ENCODE measurements at regions not wholly inside any gene's neighbourhood (a gene's known extent, or its start where the extent isn't known, plus 50 kb on each side); places are given as distances from the start of the nearest gene placed in this dataset.

- ChIA-PET POLR2A (no interaction called here), CTCF (no interaction called here)
- 4% methylated on average over 3 of the region's 3 CpGs for WGBS (ENCODE audit: missing lambda C conversion rate)
- no peak overlapping the region for H3K4me3 ChIP-seq
- H3K27ac ChIP-seq: no peak overlapping the region
- DNase-seq (ENCODE audit: low read depth in 1 of 2, low spot score in 1 of 2): no peak
- no peak overlapping the region for H3K4me2 ChIP-seq
- FAIRE-seq: no peak
- H3K9me3 ChIP-seq: no peaks in the 10 kb centered on the region
- ATAC-seq: no peak
- TF ChIP-seq EHF (CRISPR knock-in tag; IDR thresholded peaks at IDR 0.05): no peak
- no peak for TF ChIP-seq BCL3 (IDR thresholded peaks at IDR 0.05)
- no peak for TF ChIP-seq MYC (IDR thresholded peaks at IDR 0.05; ENCODE audit: borderline replicate concordance, low read length)
- no peak for TF ChIP-seq HES2 (IDR thresholded peaks at IDR 0.05)
- TF ChIP-seq HMGXB4 (CRISPR knock-in tag; IDR thresholded peaks at IDR 0.05; ENCODE audit: borderline replicate concordance): no peak
- TF ChIP-seq FOXS1 (CRISPR knock-in tag; IDR thresholded peaks at IDR 0.05): no peak
- TF ChIP-seq HOXB5 (CRISPR knock-in tag; IDR thresholded peaks at IDR 0.05): no peak
- TF ChIP-seq KDM5A (IDR thresholded peaks at IDR 0.05): no peak
- no peak for TF ChIP-seq ELK1 (IDR thresholded peaks at IDR 0.05; ENCODE audit: low read depth, low read length)
- no peak for TF ChIP-seq EHMT2 (IDR thresholded peaks at IDR 0.05; ENCODE audit: low read depth)
- TF ChIP-seq RAD21 (conservative IDR thresholded peaks at IDR 0.05 in 1 of 2, IDR thresholded peaks at IDR 0.05 in 1 of 2): no peak
- TF ChIP-seq FOSL2 (IDR thresholded peaks at IDR 0.05): no peak
- TF ChIP-seq FOSL2 (CRISPR knock-in tag; IDR thresholded peaks at IDR 0.05): no peak
- TF ChIP-seq ATOH8 (CRISPR knock-in tag; IDR thresholded peaks at IDR 0.05; ENCODE audit: low read depth): no peak
- no peak for TF ChIP-seq MAZ (IDR thresholded peaks at IDR 0.05; ENCODE audit: borderline replicate concordance, low read depth, low read length)
- no peak for TF ChIP-seq CBX8 (IDR thresholded peaks at IDR 0.05)
- no peak for TF ChIP-seq RARB (CRISPR knock-in tag; IDR thresholded peaks at IDR 0.05)
- TF ChIP-seq POLR2AphosphoS2 (conservative IDR thresholded peaks at IDR 0.05; ENCODE audit: low read length): no peak
- TF ChIP-seq POLR2A (IDR thresholded peaks at IDR 0.05; ENCODE audit: low read length): no peak
- no peak for TF ChIP-seq PBX3 (IDR thresholded peaks at IDR 0.05)
- no peak for TF ChIP-seq E2F6 (IDR thresholded peaks at IDR 0.05; ENCODE audit: borderline replicate concordance, low read depth)
- no peaks in the 10 kb centered on the region for H3K4me1 ChIP-seq
These were observed 835.1 kb upstream of the MBL2 start for GRCh38 chr10:53607691-53608090.

- FAIRE-seq (no peak), ATAC-seq (no peak), DNase-seq (ENCODE audit: low read depth in 1 of 2, low spot score in 1 of 2) (no peak)
- 20% methylated on average over 3 of the region's 3 CpGs for WGBS (ENCODE audit: missing lambda C conversion rate)
- Histone ChIP-seq H3K4me3 (no peak overlapping the region), H3K4me1 (no peaks in the 10 kb centered on the region), H3K4me2 (no peak overlapping the region), H3K27ac (no peak overlapping the region), H3K9me3 (no peaks in the 10 kb centered on the region)
- CTCF ChIA-PET: no interaction called here
- POLR2A ChIA-PET: no interaction called here
- TF ChIP-seq SMC3 (IDR thresholded peaks at IDR 0.05) (no peak), JUNB (IDR thresholded peaks at IDR 0.05) (no peak), RFX5 (IDR thresholded peaks at IDR 0.05) (no peak), BCL3 (IDR thresholded peaks at IDR 0.05) (no peak), HES2 (IDR thresholded peaks at IDR 0.05) (no peak), CBX2 (IDR thresholded peaks at IDR 0.05; ENCODE audit: borderline replicate concordance, low read depth) (no peak), NR3C1 (IDR thresholded peaks at IDR 0.05) (no peak), ZC3H11A (IDR thresholded peaks at IDR 0.05) (no peak), MAZ (IDR thresholded peaks at IDR 0.05; ENCODE audit: borderline replicate concordance, low read depth, low read length) (no peak), HDAC2 (IDR thresholded peaks at IDR 0.05) (no peak), POLR2A (IDR thresholded peaks at IDR 0.05; ENCODE audit: low read length) (no peak), CEBPB (IDR thresholded peaks at IDR 0.05) (no peak), ZSCAN20 (CRISPR knock-in tag; IDR thresholded peaks at IDR 0.05) (no peak), PBX3 (IDR thresholded peaks at IDR 0.05) (no peak)
These were observed 834.4 kb upstream of the MBL2 start for GRCh38 chr10:53606981-53607380.

Data from A549 (cell line).